Kidney epithelial cell (primary cell): ENCODE measurements at regions not wholly inside any gene's neighbourhood (a gene's known extent, or its start where the extent isn't known, plus 50 kb on each side); places are given as distances from the start of the nearest gene placed in this dataset.
"Not testable (repeated sequence)": the region's sequence is repeated elsewhere in the genome, so short reads cannot be mapped to it uniquely, and the experiment has no call there.

Experiments
- DNase-seq: peaks from one replicate; pipeline ENCODE4 v3.0.0-alpha.2; 2010; ENCODE audit warnings: low read depth
- H3K27me3 ChIP-seq: 2 replicates; pipeline ENCODE4 v1.6.0; 2011; ENCODE audit warnings: low read length; ENCODE audit not compliant: control insufficient read depth, insufficient read depth
- H3K36me3 ChIP-seq: 2 replicates; pipeline ENCODE4 v1.5.1; 2011; ENCODE audit warnings: low read length; ENCODE audit not compliant: control insufficient read depth, insufficient read depth
- H3K4me3 ChIP-seq: 2 replicates; pipeline ENCODE4 v1.5.1; 2011; ENCODE audit warnings: low read depth, mild to moderate bottlenecking, control low read depth, low read length
- CTCF ChIP-seq: IDR thresholded peaks from 2 replicates; pipeline ENCODE4 v1.5.1; 2011; ENCODE audit warnings: mild to moderate bottlenecking, moderate library complexity, low read length, control low read depth, inconsistent platforms; ENCODE audit not compliant: insufficient read depth, poor library complexity, severe bottlenecking

- H3K36me3 ChIP-seq, result no peaks in the 10 kb centered on the region
- peaks cover 37% of the 10 kb centered on the region for H3K27me3 ChIP-seq
- no peak for TF ChIP-seq CTCF
- no peak overlapping the region for H3K4me3 ChIP-seq
- DNase-seq, result no peak
Observed at GRCh38 chr20:25856256-25856884, 159.7 kb upstream of the ZNF337 start.

- H3K4me3 ChIP-seq, DNase-seq, H3K36me3 ChIP-seq: not testable (repeated sequence)
- H3K27me3 ChIP-seq, result peaks cover 30% of the 10 kb centered on the region
Observed at GRCh38 chr20:25855451-25856156, 159.0 kb upstream of the ZNF337 start.

GRCh38 chr20:25854666-25855065 lies 158.0 kb upstream of the ZNF337 start:
- peaks cover 20% of the 10 kb centered on the region for H3K27me3 ChIP-seq
- not testable (repeated sequence) for DNase-seq, H3K4me3 ChIP-seq, H3K36me3 ChIP-seq

GRCh38 chr20:25853718-25854388 lies 157.2 kb upstream of the ZNF337 start:
- H3K27me3 ChIP-seq, result peaks cover 12% of the 10 kb centered on the region
- H3K4me3 ChIP-seq, result peak overlapping the region; percentile 54
- peak; percentile 32 for DNase-seq
- H3K36me3 ChIP-seq, result not testable (repeated sequence)

- H3K4me3 ChIP-seq, result peak overlapping the region; percentile 54
- H3K27me3 ChIP-seq, DNase-seq, H3K36me3 ChIP-seq: not testable (repeated sequence)
Observed at GRCh38 chr20:25852968-25853717, 156.5 kb upstream of the ZNF337 start.

- not testable (repeated sequence) for H3K36me3 ChIP-seq, DNase-seq, H3K27me3 ChIP-seq, H3K4me3 ChIP-seq
Observed at GRCh38 chr20:25850133-25850532, 153.5 kb upstream of the ZNF337 start.

GRCh38 chr20:25848222-25848621 lies 151.6 kb upstream of the ZNF337 start:
- no peak for TF ChIP-seq CTCF
- DNase-seq, result no peak
- H3K27me3 ChIP-seq, result no peaks in the 10 kb centered on the region
- H3K36me3 ChIP-seq, result no peaks in the 10 kb centered on the region
- no peak overlapping the region for H3K4me3 ChIP-seq

- H3K4me3 ChIP-seq, H3K36me3 ChIP-seq, H3K27me3 ChIP-seq, DNase-seq: not testable (repeated sequence)
Observed at GRCh38 chr20:25844640-25845039, 148.0 kb upstream of the ZNF337 start.

GRCh38 chr20:25813511-25813910 lies 116.9 kb upstream of the ZNF337 start:
- not testable (repeated sequence) for H3K27me3 ChIP-seq, DNase-seq, H3K4me3 ChIP-seq, H3K36me3 ChIP-seq

- not testable (repeated sequence) for H3K4me3 ChIP-seq, DNase-seq, H3K36me3 ChIP-seq, H3K27me3 ChIP-seq
Observed at GRCh38 chr20:25798174-25798993, 101.7 kb upstream of the ZNF337 start.

GRCh38 chr20:25797062-25797461 lies 100.4 kb upstream of the ZNF337 start:
- DNase-seq, H3K27me3 ChIP-seq, H3K36me3 ChIP-seq, H3K4me3 ChIP-seq: not testable (repeated sequence)
